ENCODE measurements at regions not wholly inside any gene's neighbourhood (a gene's known extent, or its start where the extent isn't known, plus 50 kb on each side); places are given as distances from the start of the nearest gene placed in this dataset.

DNA sequence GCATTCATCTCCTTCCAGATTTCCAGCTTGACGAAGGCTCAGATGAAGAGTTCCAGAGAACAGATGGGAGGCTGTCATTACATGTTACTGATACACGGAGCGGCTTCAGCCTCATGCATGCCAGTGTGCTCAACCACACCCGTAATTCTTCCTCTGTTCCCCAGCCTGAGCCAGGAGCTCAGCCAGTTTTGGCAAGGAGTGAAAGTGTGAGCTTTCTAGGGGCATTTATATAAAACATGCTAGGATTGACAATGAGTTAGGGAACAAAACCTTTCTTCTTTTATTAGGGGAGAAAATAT lies 290.4 kb upstream of the PLXNA2 start:
- no peaks in the 10 kb centered on the region for H3K9me3 ChIP-seq (ENCODE audit: control insufficient read depth, insufficient read depth, low read length)
- no peak overlapping the region for H3K9ac ChIP-seq (ENCODE audit: low read depth, low read length)
- no peaks in the 10 kb centered on the region for H3K4me1 ChIP-seq (ENCODE audit: insufficient read depth, low read length)
- no peaks in the 10 kb centered on the region for H3K36me3 ChIP-seq (ENCODE audit: insufficient read depth, low read length)

DNA sequence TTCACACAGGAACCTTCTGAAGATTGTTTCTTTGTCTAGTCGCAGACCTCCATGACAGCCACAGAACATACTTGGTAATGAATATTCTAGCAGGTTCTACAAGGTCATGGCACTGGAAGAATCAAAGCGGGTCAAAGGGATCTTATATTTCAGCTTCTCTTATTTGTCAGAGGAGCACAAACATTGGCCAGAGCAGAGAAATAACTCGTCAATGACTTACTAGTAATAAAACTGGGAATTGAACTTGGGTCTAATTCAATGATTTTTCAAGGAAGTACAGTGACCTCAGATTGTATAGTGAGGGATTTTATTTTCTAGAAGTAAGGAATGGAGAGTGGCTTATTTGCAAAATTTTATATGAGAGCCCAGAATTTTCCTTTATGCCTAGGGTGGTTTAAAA lies 290.8 kb upstream of the PLXNA2 start:
- no peaks in the 10 kb centered on the region for H3K9me3 ChIP-seq (ENCODE audit: control insufficient read depth, insufficient read depth, low read length)
- no peak overlapping the region for H3K9ac ChIP-seq (ENCODE audit: low read depth, low read length)
- H3K4me1 ChIP-seq (ENCODE audit: insufficient read depth, low read length), result no peaks in the 10 kb centered on the region
- no peaks in the 10 kb centered on the region for H3K36me3 ChIP-seq (ENCODE audit: insufficient read depth, low read length)

DNA sequence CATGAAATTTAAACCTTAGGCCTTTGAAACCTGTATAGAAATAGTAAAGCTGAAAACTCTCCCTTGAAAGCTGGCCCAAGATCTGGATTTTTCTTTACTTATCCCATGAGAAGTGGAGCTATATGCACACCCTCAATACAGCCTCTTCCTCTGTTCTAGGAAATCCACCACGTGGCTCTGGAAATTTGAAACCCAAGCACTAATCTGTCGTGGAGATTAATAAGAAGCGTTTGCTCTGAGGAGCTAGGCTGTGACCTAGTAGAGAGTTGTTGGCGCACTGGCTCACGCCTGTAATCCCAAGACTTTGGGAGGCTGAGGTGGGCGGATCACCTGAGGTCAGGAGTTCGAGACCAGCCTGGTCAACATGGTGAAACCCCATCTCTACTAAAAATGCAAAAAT lies 291.3 kb upstream of the PLXNA2 start:
- H3K4me1 ChIP-seq (ENCODE audit: insufficient read depth, low read length), result no peaks in the 10 kb centered on the region
- no peaks in the 10 kb centered on the region for H3K36me3 ChIP-seq (ENCODE audit: insufficient read depth, low read length)
- H3K9me3 ChIP-seq (ENCODE audit: control insufficient read depth, insufficient read depth, low read length), result no peaks in the 10 kb centered on the region
- H3K9ac ChIP-seq (ENCODE audit: low read depth, low read length), result no peak overlapping the region

DNA sequence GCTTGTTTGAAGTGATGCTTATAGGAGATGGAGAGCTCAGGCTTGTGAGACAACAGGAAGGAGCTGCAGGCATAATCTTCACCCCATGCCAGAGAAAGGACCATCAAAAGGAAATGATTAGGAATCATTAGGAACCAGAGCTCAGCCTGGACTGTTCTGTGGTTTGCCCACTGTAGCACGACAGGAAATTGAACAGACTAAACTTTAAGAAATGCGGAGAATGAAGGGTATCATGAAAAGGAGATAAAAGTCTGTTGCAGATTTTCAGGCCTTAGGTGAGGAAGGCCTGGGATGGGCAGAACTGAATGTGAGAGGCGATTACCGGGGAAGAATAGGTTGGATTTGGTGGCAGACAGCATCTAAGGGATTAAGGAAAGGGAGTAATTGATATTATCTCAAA lies 292.0 kb upstream of the PLXNA2 start:
- no peaks in the 10 kb centered on the region for H3K36me3 ChIP-seq (ENCODE audit: insufficient read depth, low read length)
- no peaks in the 10 kb centered on the region for H3K9me3 ChIP-seq (ENCODE audit: control insufficient read depth, insufficient read depth, low read length)
- no peaks in the 10 kb centered on the region for H3K4me1 ChIP-seq (ENCODE audit: insufficient read depth, low read length)
- H3K9ac ChIP-seq (ENCODE audit: low read depth, low read length), result no peak overlapping the region

DNA sequence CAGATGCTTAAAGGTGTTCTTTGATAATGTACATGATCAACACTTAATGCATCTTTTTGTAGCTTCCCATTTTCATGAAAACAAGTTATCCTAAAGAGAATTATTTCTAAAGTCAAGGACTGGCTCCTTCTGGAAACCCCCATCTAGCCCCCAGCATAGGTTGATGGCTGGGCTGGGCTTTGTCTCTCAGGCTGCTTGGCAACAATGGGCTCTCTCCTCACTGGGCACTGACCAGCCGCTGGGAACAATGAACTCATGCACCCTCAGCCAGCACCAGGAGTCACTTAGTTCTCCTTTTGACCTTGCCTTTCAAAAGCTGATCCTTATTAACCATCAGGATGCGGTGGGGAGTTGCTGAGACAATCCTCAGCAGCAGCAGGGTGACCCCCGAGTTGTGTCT lies 293.0 kb upstream of the PLXNA2 start:
- H3K4me1 ChIP-seq (ENCODE audit: insufficient read depth, low read length), result no peaks in the 10 kb centered on the region
- no peaks in the 10 kb centered on the region for H3K36me3 ChIP-seq (ENCODE audit: insufficient read depth, low read length)
- H3K9me3 ChIP-seq (ENCODE audit: control insufficient read depth, insufficient read depth, low read length), result no peaks in the 10 kb centered on the region
- no peak overlapping the region for H3K9ac ChIP-seq (ENCODE audit: low read depth, low read length)

DNA sequence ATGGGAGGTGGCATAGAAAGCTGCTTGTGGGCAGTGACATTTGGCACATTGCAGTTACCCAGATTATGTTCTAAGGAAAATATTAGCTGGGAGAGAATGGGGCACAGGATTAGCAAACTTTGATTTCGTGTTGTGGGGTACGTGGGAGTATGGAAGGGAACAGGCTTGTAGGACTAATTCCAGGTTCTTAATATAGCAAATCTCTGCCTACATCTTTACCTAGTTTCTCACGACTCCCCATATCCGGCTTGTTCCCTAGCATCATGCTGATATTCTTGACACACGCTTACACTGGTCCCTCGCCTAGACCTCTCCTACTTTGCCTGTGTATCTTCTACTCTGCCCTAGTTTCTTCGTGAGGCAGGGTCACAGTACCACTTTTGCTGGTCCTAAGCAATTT lies 293.9 kb upstream of the PLXNA2 start:
- no peaks in the 10 kb centered on the region for H3K9me3 ChIP-seq (ENCODE audit: control insufficient read depth, insufficient read depth, low read length)
- no peak overlapping the region for H3K9ac ChIP-seq (ENCODE audit: low read depth, low read length)
- no peaks in the 10 kb centered on the region for H3K36me3 ChIP-seq (ENCODE audit: insufficient read depth, low read length)
- no peaks in the 10 kb centered on the region for H3K4me1 ChIP-seq (ENCODE audit: insufficient read depth, low read length)

DNA sequence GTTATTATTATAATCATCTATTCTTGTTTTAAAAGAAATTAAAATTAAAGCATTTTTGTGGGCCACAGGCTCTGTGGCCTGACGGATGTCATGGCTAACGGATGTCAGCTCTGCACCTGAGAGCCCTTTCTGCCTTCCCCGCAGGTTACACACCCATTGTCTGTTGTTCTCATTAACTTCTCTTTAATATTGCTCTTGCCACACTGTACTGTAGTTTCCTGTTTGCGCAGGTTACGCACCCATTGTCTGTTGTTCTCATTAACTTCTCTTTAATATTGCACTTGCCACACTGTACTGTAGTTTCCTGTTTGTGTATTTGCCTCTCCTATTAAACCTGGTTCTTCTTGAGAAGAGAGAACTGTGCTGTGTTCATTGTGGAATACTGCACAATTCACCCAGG lies 294.4 kb upstream of the PLXNA2 start:
- H3K9ac ChIP-seq (ENCODE audit: low read depth, low read length), result no peak overlapping the region
- H3K4me1 ChIP-seq (ENCODE audit: insufficient read depth, low read length), result no peaks in the 10 kb centered on the region
- H3K9me3 ChIP-seq (ENCODE audit: control insufficient read depth, insufficient read depth, low read length), result no peaks in the 10 kb centered on the region
- no peaks in the 10 kb centered on the region for H3K36me3 ChIP-seq (ENCODE audit: insufficient read depth, low read length)

DNA sequence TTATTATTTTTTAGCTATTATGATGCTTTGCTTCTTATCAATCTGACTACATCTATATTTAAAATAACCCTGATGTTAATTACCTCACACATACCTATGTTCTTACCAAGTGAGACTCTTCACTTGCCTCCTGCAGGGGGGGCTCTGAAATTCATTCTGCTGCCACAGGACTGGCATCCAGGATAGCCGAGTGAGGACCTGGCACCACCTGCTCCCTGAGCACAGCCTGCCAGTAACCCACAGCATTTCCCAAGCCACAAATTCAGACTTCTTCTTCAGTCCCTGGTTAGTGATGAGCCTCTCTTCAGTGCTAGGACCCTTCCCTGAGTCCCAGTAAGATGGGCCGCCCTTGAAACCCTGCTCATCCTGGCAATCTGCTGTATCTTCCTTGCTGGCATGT lies 296.5 kb upstream of the PLXNA2 start:
- Histone ChIP-seq H3K36me3 (ENCODE audit: insufficient read depth, low read length) (no peaks in the 10 kb centered on the region), H3K4me1 (ENCODE audit: insufficient read depth, low read length) (no peaks in the 10 kb centered on the region), H3K9me3 (ENCODE audit: control insufficient read depth, insufficient read depth, low read length) (no peaks in the 10 kb centered on the region), H3K9ac (ENCODE audit: low read depth, low read length) (no peak overlapping the region)

DNA sequence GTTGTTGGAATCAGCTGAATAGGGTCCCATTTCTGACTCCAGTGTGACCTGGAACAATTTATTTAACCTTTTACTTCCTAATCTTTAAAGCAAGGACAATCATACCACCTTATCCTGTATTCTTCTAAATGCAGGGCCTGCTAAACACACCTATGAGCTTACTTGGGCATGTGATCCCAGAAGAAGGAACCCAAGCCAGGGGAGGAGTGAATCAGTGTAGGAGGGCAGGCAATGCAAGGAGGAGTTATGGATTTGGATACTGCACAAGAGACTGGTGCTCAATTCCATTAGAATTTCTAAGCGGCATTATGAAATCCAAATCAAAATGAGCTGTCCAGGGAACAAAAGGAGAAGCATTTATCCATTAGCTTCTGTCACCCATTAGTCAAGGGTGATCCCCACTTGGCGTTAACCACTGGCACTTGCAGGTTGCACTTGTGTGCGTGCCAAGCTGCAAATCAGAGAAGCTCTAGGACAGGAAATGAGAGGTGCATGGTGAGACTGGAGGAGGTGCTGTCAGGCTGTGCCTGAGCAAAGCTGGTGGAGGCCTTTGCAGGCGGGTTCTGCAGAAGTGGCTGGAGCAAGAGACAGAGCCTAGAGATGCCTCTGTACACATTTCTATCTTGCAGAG lies 297.2 kb upstream of the PLXNA2 start:
- no peaks in the 10 kb centered on the region for H3K36me3 ChIP-seq (ENCODE audit: insufficient read depth, low read length)
- H3K4me1 ChIP-seq (ENCODE audit: insufficient read depth, low read length), result no peaks in the 10 kb centered on the region
- no peaks in the 10 kb centered on the region for H3K9me3 ChIP-seq (ENCODE audit: control insufficient read depth, insufficient read depth, low read length)
- no peak overlapping the region for H3K9ac ChIP-seq (ENCODE audit: low read depth, low read length)

DNA sequence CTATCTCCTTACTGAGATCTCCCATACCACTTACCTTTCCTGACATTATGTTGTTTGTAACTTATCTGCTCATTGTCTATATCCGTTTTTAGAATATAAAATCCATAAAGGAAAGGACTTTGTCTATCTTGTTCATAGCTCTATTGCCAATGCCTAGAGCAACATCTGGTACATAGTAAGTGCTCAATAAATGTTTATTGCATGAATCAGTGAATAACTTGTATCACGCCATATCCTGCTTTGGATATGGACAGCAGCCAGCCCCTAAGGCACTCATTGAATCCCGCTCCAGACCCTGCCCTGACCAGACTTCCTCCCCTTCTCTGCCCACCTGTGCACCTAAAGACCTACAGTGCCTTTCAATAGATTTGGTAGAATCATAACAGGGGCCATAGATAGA lies 298.1 kb upstream of the PLXNA2 start:
- Histone ChIP-seq H3K9ac (ENCODE audit: low read depth, low read length) (no peak overlapping the region), H3K9me3 (ENCODE audit: control insufficient read depth, insufficient read depth, low read length) (no peaks in the 10 kb centered on the region), H3K36me3 (ENCODE audit: insufficient read depth, low read length) (no peaks in the 10 kb centered on the region), H3K4me1 (ENCODE audit: insufficient read depth, low read length) (no peaks in the 10 kb centered on the region)

DNA sequence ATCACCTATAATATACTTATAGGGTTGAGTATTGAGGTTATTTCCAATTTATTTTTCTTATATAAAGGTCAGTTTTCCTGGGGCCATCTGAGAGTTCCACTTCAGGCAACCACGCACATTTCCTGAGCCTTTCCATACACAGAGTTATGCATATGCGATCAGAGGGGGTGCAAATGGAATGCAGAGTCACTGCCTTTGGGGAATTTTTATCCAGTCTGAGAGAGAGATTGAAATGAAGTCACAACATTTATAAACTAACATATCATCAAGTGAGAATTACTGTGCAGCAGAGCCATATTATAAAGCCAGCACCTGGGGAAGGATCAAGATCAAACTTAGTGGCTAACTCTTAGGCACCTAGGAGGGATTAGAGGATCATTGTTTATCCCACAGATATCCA lies 299.9 kb upstream of the PLXNA2 start:
- Histone ChIP-seq H3K9ac (ENCODE audit: low read depth, low read length) (no peak overlapping the region), H3K4me1 (ENCODE audit: insufficient read depth, low read length) (no peaks in the 10 kb centered on the region), H3K9me3 (ENCODE audit: control insufficient read depth, insufficient read depth, low read length) (no peaks in the 10 kb centered on the region), H3K36me3 (ENCODE audit: insufficient read depth, low read length) (no peaks in the 10 kb centered on the region)

DNA sequence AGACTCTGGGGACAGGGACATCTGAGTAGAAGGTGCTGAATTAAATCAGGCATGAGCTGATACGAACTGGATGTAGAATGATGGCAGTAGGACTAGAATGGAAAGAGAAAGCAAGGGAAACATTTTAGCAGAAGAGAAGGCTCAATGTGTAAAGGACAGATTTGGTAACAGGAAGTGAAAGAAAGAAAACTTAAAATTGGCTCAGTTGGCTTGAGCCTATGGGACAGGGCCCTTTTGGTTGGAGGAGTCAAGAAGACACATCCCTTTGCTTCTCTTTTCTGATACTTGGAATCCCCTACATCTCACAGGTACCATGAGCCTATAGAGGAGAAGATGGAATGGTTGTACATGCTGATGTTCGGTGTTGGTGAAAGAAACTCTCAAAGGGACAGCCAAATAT lies 300.6 kb upstream of the PLXNA2 start:
- no peaks in the 10 kb centered on the region for H3K4me1 ChIP-seq (ENCODE audit: insufficient read depth, low read length)
- no peaks in the 10 kb centered on the region for H3K9me3 ChIP-seq (ENCODE audit: control insufficient read depth, insufficient read depth, low read length)
- H3K9ac ChIP-seq (ENCODE audit: low read depth, low read length), result no peak overlapping the region
- no peaks in the 10 kb centered on the region for H3K36me3 ChIP-seq (ENCODE audit: insufficient read depth, low read length)

DNA sequence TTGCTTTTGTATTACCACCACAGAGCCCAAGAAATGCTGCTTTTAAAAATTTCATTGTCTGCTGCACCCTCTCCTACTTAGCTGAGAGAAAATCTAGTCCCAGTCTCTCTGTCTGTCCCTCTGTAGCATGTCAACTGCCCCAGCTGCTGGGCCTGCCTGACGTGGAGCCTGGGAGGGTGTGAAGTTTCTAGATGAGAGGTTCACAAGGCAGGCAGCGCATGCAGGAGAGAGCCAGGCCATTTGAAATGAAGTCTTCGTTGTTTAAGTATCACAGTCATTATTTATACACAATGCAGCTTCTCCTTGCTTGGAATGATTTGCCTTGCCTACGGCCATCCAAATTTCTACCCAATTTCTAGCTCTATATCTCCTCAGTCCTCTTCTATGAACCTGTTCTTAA lies 306.8 kb upstream of the PLXNA2 start:
- Histone ChIP-seq H3K36me3 (ENCODE audit: insufficient read depth, low read length) (no peaks in the 10 kb centered on the region), H3K9ac (ENCODE audit: low read depth, low read length) (no peak overlapping the region), H3K9me3 (ENCODE audit: control insufficient read depth, insufficient read depth, low read length) (no peaks in the 10 kb centered on the region), H3K4me1 (ENCODE audit: insufficient read depth, low read length) (peaks cover 4% of the 10 kb centered on the region; the same call in 1 of the 2 replicates)

DNA sequence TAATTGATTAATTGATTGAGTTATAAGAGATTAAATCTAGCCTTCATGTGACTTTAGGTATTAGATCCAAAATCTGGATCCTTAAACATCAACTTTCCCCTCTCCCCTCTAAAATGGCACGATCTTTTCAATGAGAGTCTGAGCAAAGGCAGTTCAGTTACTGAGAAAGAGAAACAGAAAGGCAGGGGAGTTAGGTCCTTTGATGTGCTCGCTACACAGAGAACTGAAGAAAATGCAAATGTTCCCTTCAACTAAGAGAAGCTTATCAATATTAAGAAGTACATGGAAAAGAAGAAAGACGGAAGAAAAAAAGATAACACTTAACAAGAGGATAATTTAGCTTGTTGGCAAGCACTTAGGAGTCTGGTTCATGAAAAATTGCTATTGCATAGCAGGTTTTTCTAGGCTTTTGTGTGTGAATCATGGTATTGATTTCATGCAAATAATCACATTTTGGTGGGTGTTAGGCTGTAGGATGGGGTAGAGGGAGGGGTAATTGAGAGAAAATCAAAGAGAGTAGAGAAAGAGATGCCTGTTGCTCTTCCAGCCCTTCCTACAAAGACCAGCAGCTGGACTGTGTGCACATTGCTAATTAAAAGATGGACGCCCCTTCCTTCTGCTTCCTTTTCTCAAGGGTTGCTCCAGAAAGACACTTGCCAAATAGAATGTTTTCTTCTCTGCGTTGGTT lies 307.6 kb upstream of the PLXNA2 start:
- Histone ChIP-seq H3K9me3 (ENCODE audit: control insufficient read depth, insufficient read depth, low read length) (no peaks in the 10 kb centered on the region), H3K9ac (ENCODE audit: low read depth, low read length) (no peak overlapping the region), H3K4me1 (ENCODE audit: insufficient read depth, low read length) (peaks cover 4% of the 10 kb centered on the region; the same call in 1 of the 2 replicates), H3K36me3 (ENCODE audit: insufficient read depth, low read length) (no peaks in the 10 kb centered on the region)

DNA sequence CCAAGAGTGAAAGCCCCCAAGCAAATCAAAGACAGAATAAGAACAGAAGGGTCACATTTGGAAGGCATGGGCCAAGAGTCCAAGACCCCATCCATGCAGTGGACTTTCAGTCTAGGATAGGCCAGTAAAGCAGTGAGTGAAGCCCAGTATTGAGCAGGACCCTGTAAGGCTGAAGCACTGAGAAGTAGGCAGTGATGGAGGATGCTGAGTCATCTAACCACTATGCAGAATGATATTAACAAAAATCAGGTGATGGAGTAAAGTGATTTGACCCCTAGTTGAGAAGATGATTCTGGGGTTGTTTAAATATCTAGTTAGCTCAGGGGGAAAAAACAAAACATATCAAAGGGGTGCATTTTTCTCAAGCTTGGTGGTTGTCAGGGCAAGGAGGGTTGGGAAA lies 308.7 kb upstream of the PLXNA2 start:
- Histone ChIP-seq H3K9me3 (ENCODE audit: control insufficient read depth, insufficient read depth, low read length) (no peaks in the 10 kb centered on the region), H3K36me3 (ENCODE audit: insufficient read depth, low read length) (no peaks in the 10 kb centered on the region), H3K9ac (ENCODE audit: low read depth, low read length) (no peak overlapping the region), H3K4me1 (ENCODE audit: insufficient read depth, low read length) (peaks cover 4% of the 10 kb centered on the region; the same call in 1 of the 2 replicates)

Data from ES-I3 (cell line).